Heart left ventricle (tissue), 16 donors: ENCODE measurements at regions not wholly inside any gene's neighbourhood (a gene's known extent, or its start where the extent isn't known, plus 50 kb on each side); places are given as distances from the start of the nearest gene placed in this dataset.

Experiments used
- ATAC-seq, 4 donors: fragments of 200-7000 bp; cut with Tn5 transposase; one replicate each; pipeline ENCODE4 v1.9.1; 2020 to 2022; ENCODE audit warnings: moderate library complexity in 4 of 4, mild to moderate bottlenecking in 3 of 4, moderate number of reproducible peaks in 1 of 4
- DNase-seq, 5 donors: peaks; one replicate each; pipeline ENCODE4 v3.0.0-alpha.2; 2020
- H3K27ac ChIP-seq, 12 donors: fragments of 200-600 bp; sonication (generic) in 4 of 12; one replicate each; pipeline versions ENCODE4 v1.5.0 to v1.8.0; 2016 to 2022; ENCODE audit warnings: mild to moderate bottlenecking in 2 of 12
- H3K27me3 ChIP-seq, 9 donors: fragments of 200-600 bp; sonication (generic) in 2 of 9; one replicate each; pipeline versions ENCODE4 v1.5.1 to v1.8.0; 2016 to 2022; ENCODE audit warnings: mild to moderate bottlenecking in 3 of 9
- H3K36me3 ChIP-seq, 9 donors: fragments of 200-600 bp; sonication (generic) in 2 of 9; one replicate each; pipeline versions ENCODE4 v1.5.0 to v1.8.0; 2018 to 2022; ENCODE audit warnings: mild to moderate bottlenecking in 2 of 9
- H3K4me1 ChIP-seq, 12 donors: fragments of 200-600 bp; sonication (generic) in 4 of 12; one replicate each; pipeline versions ENCODE4 v1.5.0 to v1.8.0; 2016 to 2022; ENCODE audit warnings: mild to moderate bottlenecking in 3 of 12
- H3K4me3 ChIP-seq, 12 donors: fragments of 200-600 bp; sonication (generic) in 4 of 12; one replicate each; pipeline versions ENCODE4 v1.5.0 to v1.8.0; 2017 to 2022; ENCODE audit warnings: mild to moderate bottlenecking in 9 of 12, moderate library complexity in 4 of 12
- H3K9me3 ChIP-seq, 12 donors: fragments of 200-600 bp; sonication (generic) in 4 of 12; one replicate each; pipeline versions ENCODE4 v1.5.0 to v1.8.0; 2016 to 2022; ENCODE audit warnings: mild to moderate bottlenecking in 1 of 12
- CTCF ChIP-seq, 12 donors: fragments of 200-600 bp; sonication (generic) in 4 of 12; IDR thresholded peaks; one replicate each; pipeline versions ENCODE4 v1.5.0 to v1.8.0; 2018 to 2022; ENCODE audit warnings: antibody characterized with exemption in 12 of 12, mild to moderate bottlenecking in 5 of 12
- POLR2A ChIP-seq, 2 donors: fragments of 450-650 bp; IDR thresholded peaks; one replicate each; pipeline ENCODE4 v1.6.1; 2017; ENCODE audit warnings: antibody characterized with exemption in 2 of 2, mild to moderate bottlenecking in 2 of 2, moderate library complexity in 2 of 2
- WGBS, 4 donors: extraction: QIAGEN DNeasy Blood & Tissue Kit in 2 of 4; methylation state at CpG; one replicate each; pipeline versions ENCODE4 v1.1.5 to v1.1.7; 2013 to 2018; 5-methylcytosine and 5-hydroxymethylcytosine counted together
- intact Hi-C, 10 donors: fragments of 100-400 bp; cut with DNase I; formaldehyde crosslinking; loops; one replicate each; pipeline versions ENCODE4 v1.11.1 to v1.14.2; 2022
- donor health status: ischemic (EF 13 %, LVEDD 7.1; RV severe dilation, severe dysfunction).
- donor health status: healthy with polysubstance abuse.
- donor health status: DM: no; HTN: yes; CAD: no.
- donor health status: DM: no; HTN: no; CAD: no.
- donor health status: ischemic (EF 25% LVEDD 6.9; RV normal size, moderate dysfunction).
- donor health status: ischemic (EF 25% LVEDD 5.7; RV mildly dilated, moderate dysfunction).
- donor health status: healthy.
- donor health status: DM: yes; HTN: yes; CAD: no.
- donor health status: ischemic (EF 35%, LVEDD 5.7; RV mildly dilated, moderate dysfunction).
- donor health status: nonischemic (EF 11% LVEDD 7.7; RV severe dilation, severe dysfunction).
- donor health status: DM: yes; HTN: yes; CAD: no.
- donor health status: PGD.
- donor health status: ischemic (EF 29% LVEDD 5.4; RV normal size, mild dysfunction).
- donor health status: nonischemic (EF 23%, LVEDD 6.1; RV moderate dilation, normal function).

DNA sequence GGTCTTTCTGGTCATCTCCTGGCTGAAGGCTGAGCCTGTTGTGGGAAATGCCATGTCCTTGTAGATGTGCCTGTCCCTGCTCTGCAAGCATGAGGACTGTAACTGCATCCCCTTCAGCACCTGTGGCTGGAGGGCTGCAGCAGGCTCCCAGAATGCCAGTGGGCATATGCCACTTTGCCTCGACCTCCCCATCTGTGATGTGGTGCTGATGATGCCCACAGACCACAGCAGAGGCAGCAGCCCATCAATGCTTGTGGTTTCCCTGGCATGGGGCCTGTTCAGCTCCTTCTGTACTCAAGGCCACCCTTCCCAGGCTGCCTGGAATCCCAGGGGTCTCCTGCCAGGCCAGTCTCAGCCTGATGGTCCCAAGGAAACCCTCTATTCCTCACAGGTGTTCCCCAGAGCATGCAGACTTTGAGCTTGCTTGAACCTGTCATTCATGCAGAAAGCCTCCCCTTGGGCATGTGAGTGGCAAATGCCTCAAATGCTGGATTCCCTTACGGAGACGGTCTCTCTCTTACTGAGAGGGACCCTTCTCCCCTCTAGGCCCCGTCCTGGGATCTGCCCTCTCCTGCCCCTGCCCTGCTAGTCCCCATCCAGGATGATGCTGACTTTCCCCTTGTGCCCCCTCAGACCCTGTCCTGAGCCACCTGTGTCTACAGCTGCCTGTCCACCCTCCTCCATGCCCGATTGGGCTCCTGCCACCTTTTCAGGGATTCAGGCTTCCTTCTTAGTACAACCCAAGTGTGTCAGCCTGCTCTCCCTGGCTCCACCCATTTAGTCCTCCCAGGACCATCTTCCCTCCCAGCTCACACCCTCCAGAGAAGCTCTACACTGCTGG is 50.9 kb upstream of the ANTXRL start:
- Histone ChIP-seq H3K36me3 (no peaks in the 10 kb centered on the region), H3K4me3 (no peak overlapping the region), H3K4me1 (no peaks in the 10 kb centered on the region), H3K27me3 (no peaks in the 10 kb centered on the region), H3K27ac (no peak overlapping the region), H3K9me3 (peaks cover 0 to under 1% (median 0%) of the 10 kb centered on the region in 12 donors)
- DNase-seq: peak in 1 of 5 donors; percentile 2
- intact Hi-C loops: no loop called here
- ATAC-seq: no peak
- TF ChIP-seq CTCF (IDR thresholded peaks at IDR 0.05): no peak
- TF ChIP-seq POLR2A (IDR thresholded peaks at IDR 0.05): no peak
- WGBS, 4 donors: 73 to 86% (median 77%) methylated on average over 4 to 5 of the region's 5 CpGs

DNA sequence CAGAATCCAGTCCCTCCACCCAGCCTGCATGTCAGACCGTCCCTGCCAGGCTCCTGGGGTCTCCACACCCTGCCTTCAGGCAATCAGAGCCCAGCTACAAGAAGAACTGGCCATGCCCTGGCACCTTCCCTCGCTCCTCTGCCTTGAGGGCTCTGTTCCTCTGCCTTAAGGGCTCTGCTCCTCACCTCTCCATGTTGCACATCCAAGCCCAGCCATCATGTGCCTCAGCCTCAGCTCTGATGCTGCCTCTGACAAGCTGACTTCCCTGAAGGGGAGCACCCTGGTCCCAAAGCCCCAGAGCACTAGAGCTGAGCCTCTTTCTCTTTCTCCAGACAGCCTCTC is 50.3 kb upstream of the ANTXRL start:
- intact Hi-C loops: no loop called here
- no peaks in the 10 kb centered on the region for H3K4me1 ChIP-seq
- 78 to 88% (median 81%) methylated on average over 2 of the region's 2 CpGs for whole genome bisulfite sequencing, 4 donors
- H3K27me3 ChIP-seq: no peaks in the 10 kb centered on the region
- TF ChIP-seq POLR2A (IDR thresholded peaks at IDR 0.05): no peak
- no peak for TF ChIP-seq CTCF (IDR thresholded peaks at IDR 0.05)
- H3K36me3 ChIP-seq: no peaks in the 10 kb centered on the region
- no peak overlapping the region for H3K4me3 ChIP-seq
- peaks cover 0 to 4% (median 0%) of the 10 kb centered on the region in 12 donors for H3K9me3 ChIP-seq
- DNase-seq: peak in 2 of 5 donors; percentile 1 to 14
- no peak for ATAC-seq
- H3K27ac ChIP-seq: no peak overlapping the region

DNA sequence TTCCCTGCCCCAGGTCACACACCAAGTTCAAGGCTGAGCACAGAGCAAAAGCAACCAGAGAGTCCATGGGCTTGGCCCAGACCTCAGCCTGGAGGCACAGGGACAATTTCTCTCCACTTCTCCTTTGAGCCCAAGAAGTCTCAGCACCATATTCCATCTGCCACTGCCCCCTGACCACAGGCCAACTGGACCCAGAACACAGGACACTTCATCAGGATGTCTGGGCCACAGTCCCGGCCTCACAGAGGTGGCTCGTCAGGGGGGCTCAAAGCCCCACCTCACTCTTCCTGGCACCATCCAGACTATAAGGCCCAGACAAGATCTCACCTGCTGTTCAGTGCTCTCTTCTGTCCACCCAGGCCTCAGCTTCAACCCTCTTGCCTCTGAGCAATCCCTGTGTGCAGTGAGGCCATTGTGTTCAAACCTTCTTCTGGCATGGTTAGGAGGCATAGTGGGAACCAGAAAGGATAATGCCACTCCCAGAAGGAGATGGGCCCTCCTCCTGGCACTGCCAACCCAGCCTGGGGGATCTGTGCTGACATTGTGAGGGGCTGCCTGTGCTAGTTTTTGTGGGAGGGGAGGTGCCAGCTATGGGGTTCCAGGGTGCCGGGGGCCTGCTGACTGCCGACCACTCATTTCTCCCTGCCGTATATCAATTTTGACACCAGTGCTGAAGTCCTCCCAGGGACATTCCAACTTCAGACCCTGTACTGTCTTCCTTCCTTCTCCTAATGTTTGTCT is 49.7 kb upstream of the ANTXRL start:
- ATAC-seq: no peak
- Histone ChIP-seq H3K9me3 (peaks cover 0 to 10% (median 0%) of the 10 kb centered on the region in 12 donors), H3K4me1 (no peaks in the 10 kb centered on the region), H3K36me3 (no peaks in the 10 kb centered on the region), H3K27ac (no peak overlapping the region), H3K4me3 (no peak overlapping the region), H3K27me3 (no peaks in the 10 kb centered on the region)
- intact Hi-C loops: no loop called here
- TF ChIP-seq CTCF (IDR thresholded peaks at IDR 0.05) (no peak), POLR2A (IDR thresholded peaks at IDR 0.05) (no peak)
- peak in 1 of 5 donors; percentile 2 for DNase-seq
- 89 to 97% (median 91%) methylated on average over 5 of the region's 5 CpGs for WGBS, 4 donors
